Ovary (tissue), 3 donors: ENCODE measurements at regions not wholly inside any gene's neighbourhood (a gene's known extent, or its start where the extent isn't known, plus 50 kb on each side); places are given as distances from the start of the nearest gene placed in this dataset.

Experiments
- CTCF ChIP-seq, 3 donors: fragments of 450-650 bp in 2 of 3; fragments of 200-600 bp in 1 of 3; IDR thresholded peaks; one replicate each; pipeline versions ENCODE4 v1.5.1 to v1.8.0; 2016 to 2022; ENCODE audit warnings: antibody characterized with exemption in 3 of 3, mild to moderate bottlenecking in 1 of 3
- POLR2A ChIP-seq: fragments of 450-650 bp; IDR thresholded peaks from one replicate; pipeline ENCODE4 v1.6.1; 2017; ENCODE audit warnings: antibody characterized with exemption, mild to moderate bottlenecking, moderate library complexity
- donor health status: DM: no; HTN: no; CAD: no.

- TF ChIP-seq CTCF (IDR thresholded peaks at IDR 0.05) = no peak
- no peak for TF ChIP-seq POLR2A
Observed at GRCh38 chr5:121797681-121798518, 53.8 kb upstream of the FTMT start.
